GM12875 (cell line): ENCODE measurements at regions not wholly inside any gene's neighbourhood (a gene's known extent, or its start where the extent isn't known, plus 50 kb on each side); places are given as distances from the start of the nearest gene placed in this dataset.

Experiments used
- H3K4me3 ChIP-seq: one replicate; pipeline ENCODE4 v1.5.1; 2011; ENCODE audit warnings: low read depth, low read length, control low read depth
- TF ChIP-seq, protein P1 (sequence below): IDR thresholded peaks from 2 replicates; pipeline ENCODE4 v1.5.1; 2011; ENCODE audit warnings: low read depth, mild to moderate bottlenecking, control low read depth, inconsistent platforms, low read length, moderate library complexity, borderline replicate concordance; ENCODE audit not compliant: insufficient read depth

DNA sequence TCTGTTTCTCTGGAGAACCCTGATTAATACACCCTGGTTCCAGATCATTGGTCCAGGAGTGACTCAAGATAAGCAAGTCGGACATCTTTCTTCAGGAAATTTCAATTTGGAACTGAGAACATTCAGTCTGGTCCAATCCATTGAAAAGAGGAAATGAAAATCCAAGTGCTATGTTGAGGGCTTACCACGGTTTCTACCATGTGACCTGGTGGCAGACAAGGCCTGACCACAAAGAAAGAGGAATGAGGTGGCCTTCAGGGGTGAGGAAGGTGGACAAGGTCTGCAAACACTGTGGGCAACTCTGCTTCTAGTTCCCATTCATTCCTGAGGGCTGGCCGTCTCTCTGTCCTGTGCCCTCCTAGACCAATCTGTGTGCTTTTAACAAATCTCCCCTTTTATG lies 149.2 kb upstream of the GHITM start:
- no peak overlapping the region for H3K4me3 ChIP-seq
- TF ChIP-seq, protein P1, sequence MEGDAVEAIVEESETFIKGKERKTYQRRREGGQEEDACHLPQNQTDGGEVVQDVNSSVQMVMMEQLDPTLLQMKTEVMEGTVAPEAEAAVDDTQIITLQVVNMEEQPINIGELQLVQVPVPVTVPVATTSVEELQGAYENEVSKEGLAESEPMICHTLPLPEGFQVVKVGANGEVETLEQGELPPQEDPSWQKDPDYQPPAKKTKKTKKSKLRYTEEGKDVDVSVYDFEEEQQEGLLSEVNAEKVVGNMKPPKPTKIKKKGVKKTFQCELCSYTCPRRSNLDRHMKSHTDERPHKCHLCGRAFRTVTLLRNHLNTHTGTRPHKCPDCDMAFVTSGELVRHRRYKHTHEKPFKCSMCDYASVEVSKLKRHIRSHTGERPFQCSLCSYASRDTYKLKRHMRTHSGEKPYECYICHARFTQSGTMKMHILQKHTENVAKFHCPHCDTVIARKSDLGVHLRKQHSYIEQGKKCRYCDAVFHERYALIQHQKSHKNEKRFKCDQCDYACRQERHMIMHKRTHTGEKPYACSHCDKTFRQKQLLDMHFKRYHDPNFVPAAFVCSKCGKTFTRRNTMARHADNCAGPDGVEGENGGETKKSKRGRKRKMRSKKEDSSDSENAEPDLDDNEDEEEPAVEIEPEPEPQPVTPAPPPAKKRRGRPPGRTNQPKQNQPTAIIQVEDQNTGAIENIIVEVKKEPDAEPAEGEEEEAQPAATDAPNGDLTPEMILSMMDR = no peak

DNA sequence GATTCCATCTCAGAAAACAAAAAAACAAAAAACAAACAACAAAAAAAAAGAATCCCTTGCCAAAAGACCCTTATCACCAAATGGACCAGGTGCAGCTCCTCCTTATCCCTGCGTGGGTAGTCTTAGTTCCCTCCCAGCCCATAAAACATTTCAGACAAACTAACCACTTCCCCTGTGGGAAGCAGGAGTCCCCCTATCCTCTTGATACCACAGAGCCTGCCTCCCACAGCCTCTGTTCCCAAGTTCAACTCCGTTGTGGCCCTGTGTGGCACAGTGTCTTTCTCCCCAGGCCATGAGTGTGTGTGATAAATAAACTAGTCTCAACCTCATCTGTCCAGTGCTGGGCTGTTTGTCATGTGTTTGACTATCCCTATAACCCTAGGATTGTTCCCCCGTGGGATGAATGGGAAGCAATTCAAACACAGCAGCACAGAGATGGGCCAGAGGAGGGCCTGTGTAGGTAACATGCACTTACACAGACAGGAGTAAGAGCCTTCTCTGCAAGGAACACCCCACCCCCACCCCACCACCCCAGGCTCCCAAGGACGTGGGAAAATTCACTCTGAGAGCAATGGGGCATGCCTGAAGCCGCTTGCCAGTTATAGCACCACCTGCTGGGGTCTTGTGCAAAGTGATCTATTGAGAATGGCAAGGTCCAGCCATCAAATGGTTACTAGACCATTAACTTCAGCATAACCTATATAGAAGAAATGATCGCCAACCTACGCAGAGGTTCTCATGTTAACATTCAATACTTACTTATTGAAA lies 147.1 kb upstream of the GHITM start:
- no peak overlapping the region for H3K4me3 ChIP-seq
- TF ChIP-seq, protein P1 = peak; percentile 68; the same call in 1 of the 2 replicates

DNA sequence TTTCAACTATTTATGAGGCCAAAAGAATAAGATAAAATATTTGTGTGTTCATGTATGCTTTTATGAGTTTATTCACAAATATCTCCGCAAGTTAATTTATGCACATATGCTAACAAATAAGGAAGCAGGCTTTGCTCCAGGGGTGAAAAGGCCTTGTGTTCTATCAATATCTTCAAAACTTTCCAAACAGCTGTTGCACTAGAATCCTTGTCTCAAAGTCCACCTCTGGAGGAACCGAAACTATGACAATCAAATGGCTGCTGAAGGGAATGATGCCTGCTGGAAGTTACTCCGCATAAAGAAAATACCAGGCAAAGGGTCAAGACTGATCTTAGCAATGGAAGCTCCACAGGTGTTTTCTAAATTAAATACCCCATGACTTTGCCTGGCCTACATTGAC lies 145.0 kb upstream of the GHITM start:
- TF ChIP-seq, protein P1 = no peak
- H3K4me3 ChIP-seq = no peak overlapping the region

DNA sequence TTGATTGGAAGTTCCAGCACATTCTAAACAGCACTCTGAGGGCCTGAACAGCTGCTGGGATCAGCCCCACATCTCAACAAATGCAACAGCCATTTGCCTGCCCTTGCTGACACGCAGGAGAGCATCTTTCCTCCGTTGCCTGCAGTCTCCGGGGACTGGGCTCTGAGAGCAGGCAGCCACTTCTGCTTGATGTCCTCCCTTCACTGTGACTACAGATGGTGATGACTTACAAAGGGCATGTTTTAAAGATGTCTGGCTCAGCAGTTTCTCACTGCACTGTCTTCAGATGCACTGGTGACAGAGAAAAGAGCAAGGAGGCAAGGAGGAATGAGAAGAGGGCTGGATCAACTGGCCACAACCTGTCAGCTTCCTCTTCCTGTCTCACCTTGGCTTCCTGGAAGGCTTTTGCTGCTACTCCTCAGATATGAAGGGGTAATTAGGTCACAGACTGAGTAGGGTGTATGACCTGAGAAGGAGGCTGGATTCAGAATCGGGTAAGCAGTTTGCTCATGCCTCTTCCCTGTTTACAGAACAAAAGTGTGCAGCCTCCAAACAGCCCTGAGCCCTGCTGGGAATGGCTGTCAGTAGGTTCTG lies 143.5 kb upstream of the GHITM start:
- TF ChIP-seq, protein P1 = no peak
- H3K4me3 ChIP-seq = no peak overlapping the region

DNA sequence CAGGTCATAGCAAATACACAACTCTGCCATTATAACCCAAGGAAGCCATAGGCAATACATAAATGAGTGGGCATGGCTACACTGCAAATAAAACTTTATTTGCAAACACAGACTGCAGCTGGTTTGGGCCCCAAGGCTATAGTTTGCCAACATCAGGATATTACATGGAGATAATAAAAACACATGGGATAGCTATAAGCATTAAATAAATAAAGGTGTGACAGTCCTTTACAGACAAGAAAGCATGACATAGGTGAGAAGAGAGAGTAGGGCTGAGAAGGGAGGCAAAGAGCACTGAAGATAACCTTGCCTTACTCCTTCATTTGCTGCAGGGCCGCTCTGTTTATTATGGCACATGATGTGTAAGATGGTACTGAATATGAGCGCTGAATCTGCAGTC lies 135.1 kb upstream of the GHITM start:
- TF ChIP-seq, protein P1 = no peak
- H3K4me3 ChIP-seq = no peak overlapping the region

DNA sequence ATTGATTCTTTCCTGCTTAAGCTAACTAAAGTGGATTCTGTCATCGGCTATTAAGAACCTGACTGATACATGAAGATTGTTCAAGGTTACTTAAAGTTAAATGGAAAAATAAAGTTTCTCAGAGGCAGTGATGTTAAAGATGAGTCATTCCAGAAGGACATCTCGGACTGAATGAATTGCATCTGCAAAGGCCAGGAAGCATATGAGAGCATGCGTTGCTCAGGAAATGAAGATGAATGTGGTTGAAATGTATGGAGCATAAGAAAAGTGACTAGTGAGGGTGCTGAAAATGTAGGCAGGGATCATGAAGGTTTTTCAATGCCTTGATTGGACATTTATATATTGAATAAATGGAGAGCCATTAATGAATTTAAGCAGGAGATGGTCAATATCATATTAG lies 133.9 kb upstream of the GHITM start:
- H3K4me3 ChIP-seq = no peak overlapping the region
- TF ChIP-seq, protein P1 = no peak

DNA sequence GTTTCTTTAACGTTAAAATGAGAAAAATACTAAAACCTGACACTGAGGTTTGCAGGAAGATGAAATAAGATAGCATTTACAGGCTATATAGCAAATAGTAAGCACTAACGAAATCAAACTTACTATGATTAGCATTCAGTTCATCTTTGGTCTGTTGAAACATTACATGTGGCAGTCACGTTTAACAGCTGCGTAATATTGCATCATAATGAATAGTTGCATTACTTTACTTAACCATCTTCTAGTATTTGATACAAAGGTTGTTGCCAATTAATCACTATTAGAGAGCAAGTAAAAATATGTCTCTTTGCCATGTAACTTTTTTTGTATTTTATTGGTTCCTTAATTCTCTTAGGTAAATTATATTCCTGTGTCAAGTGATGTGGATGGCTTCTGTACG lies 131.8 kb upstream of the GHITM start:
- TF ChIP-seq, protein P1 = no peak
- no peak overlapping the region for H3K4me3 ChIP-seq
